ENCODE measurements at regions not wholly inside any gene's neighbourhood (a gene's known extent, or its start where the extent isn't known, plus 50 kb on each side); places are given as distances from the start of the nearest gene placed in this dataset.
"Not testable (repeated sequence)": the region's sequence is repeated elsewhere in the genome, so short reads cannot be mapped to it uniquely, and the experiment has no call there.

- H3K27ac ChIP-seq (replicated peaks), result no peak overlapping the region
- intact Hi-C loops (cut with micrococcal nuclease), result no loop called here
- no peaks in the 10 kb centered on the region for H3K4me1 ChIP-seq
- H3K9me3 ChIP-seq (replicated peaks), result peaks cover 7% of the 10 kb centered on the region
- no peak for TF ChIP-seq CTCF (IDR thresholded peaks at IDR 0.05; ENCODE audit: borderline replicate concordance)
- DNase-seq, result no peak
- H3K36me3 ChIP-seq, result no peaks in the 10 kb centered on the region
- H3K4me3 ChIP-seq, result no peak overlapping the region
- H3K27me3 ChIP-seq (ENCODE audit: low read depth), result peaks cover 20% of the 10 kb centered on the region
Observed at GRCh38 chr7:68249611-68250010, 1253.0 kb downstream of the TYW1 start.

DNA sequence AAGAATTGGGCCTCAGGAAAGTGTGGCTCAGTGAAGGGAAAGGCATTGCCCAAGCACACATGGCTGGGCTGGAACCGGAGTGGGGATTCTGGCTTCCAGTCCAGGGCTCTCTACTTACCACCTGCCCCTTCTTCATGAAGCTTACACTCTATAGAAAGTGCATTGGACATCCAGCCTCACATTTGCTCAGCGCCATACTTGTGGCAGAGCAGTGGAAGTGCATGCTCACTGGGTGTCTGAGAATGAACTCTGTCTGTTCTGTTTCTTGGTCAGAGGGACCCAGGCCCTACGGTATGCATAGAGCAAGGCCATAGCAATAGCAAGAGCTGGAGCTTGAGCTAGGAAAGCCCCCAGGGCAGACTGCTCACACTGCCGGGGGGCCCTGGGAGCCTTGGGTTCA is 1253.5 kb downstream of the TYW1 start:
- H3K27ac ChIP-seq (replicated peaks), result no peak overlapping the region
- H3K4me1 ChIP-seq, result no peaks in the 10 kb centered on the region
- TF ChIP-seq CTCF (IDR thresholded peaks at IDR 0.05; ENCODE audit: borderline replicate concordance), result no peak
- no peak for DNase-seq
- H3K9me3 ChIP-seq (replicated peaks), result peaks cover 7% of the 10 kb centered on the region
- peaks cover 25% of the 10 kb centered on the region for H3K27me3 ChIP-seq (ENCODE audit: low read depth)
- intact Hi-C loops (cut with micrococcal nuclease), result no loop called here
- no peak overlapping the region for H3K4me3 ChIP-seq
- no peaks in the 10 kb centered on the region for H3K36me3 ChIP-seq

DNA sequence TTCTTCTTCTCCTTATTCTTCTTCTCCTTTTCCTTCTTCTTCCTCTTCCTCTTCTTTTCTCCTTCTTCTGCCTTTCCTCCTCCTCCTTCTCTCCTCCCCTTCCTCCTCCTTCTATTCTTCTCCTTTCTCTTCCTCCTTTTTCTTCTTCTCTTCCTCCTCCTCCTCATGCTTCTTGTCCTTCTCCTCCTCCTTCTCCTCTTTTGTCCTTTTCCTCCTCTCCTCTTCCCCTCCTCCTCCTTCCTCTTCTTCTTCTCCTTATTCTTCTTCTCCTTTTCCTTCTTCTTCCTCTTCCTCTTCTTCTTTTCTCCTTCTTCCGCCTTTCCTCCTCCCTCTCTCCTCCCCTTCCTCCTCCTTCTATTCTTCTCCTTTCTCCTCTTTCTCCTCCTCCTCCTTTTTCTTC is 1258.2 kb downstream of the TYW1 start:
- H3K27ac ChIP-seq (replicated peaks); DNase-seq; H3K4me1 ChIP-seq; H3K4me3 ChIP-seq; H3K9me3 ChIP-seq (replicated peaks); intact Hi-C loops (cut with micrococcal nuclease); H3K36me3 ChIP-seq: not testable (repeated sequence)
- H3K27me3 ChIP-seq (ENCODE audit: low read depth), result peaks cover 44% of the 10 kb centered on the region

DNA sequence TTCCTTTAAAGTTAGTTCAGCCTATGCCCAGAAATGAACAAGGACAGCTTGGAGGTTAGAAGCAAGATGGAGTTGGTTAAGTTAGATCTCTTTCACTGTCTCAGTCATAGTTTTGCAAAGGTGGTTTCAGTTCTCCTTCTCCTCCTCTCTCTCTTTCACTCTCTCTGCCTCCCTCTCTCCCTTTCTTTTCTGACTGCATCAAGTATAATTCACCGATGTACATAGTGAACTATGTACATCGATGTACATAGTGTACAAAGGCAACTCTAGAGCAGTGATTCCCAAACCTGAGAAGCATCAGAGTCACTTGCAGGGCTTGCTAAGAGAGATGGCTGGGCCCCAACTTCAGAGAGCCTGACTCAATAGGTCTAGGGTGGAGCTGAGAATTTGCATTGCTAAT is 1259.7 kb downstream of the TYW1 start:
- no peak for DNase-seq
- Histone ChIP-seq H3K27me3 (ENCODE audit: low read depth) (peaks cover 47% of the 10 kb centered on the region), H3K36me3 (no peaks in the 10 kb centered on the region), H3K4me1 (no peaks in the 10 kb centered on the region), H3K4me3 (no peak overlapping the region), H3K9me3 (replicated peaks) (peaks cover 7% of the 10 kb centered on the region), H3K27ac (replicated peaks) (no peak overlapping the region)
- intact Hi-C loops (cut with micrococcal nuclease), result no loop called here
- TF ChIP-seq CTCF (IDR thresholded peaks at IDR 0.05; ENCODE audit: borderline replicate concordance), result no peak

GRCh38 chr7:68258609-68259008 is 1262.0 kb downstream of the TYW1 start:
- Histone ChIP-seq H3K4me3 (no peak overlapping the region), H3K27ac (replicated peaks) (no peak overlapping the region), H3K4me1 (no peaks in the 10 kb centered on the region), H3K27me3 (ENCODE audit: low read depth) (peaks cover 47% of the 10 kb centered on the region), H3K9me3 (replicated peaks) (no peaks in the 10 kb centered on the region), H3K36me3 (no peaks in the 10 kb centered on the region)
- TF ChIP-seq CTCF (IDR thresholded peaks at IDR 0.05; ENCODE audit: borderline replicate concordance), result no peak
- DNase-seq, result no peak
- intact Hi-C loops (cut with micrococcal nuclease), result no loop called here

DNA sequence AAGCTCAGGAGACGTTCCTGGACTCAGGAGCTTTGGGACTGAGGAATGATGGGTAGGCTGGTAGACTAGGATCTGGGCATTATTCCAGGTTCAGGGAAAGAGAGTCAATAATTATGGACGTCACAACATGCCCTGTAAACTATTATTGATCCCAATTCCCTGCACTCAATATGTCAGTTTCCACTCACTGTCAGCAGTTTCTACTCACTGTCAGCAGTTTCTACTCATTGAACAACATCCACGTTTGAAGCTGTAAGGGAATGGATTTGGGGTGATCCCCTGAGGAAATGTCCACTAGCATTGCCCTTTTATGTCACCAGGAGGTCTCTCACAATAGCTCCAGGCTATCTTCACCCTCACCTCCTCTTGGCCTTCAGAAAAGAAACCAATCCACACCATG is 1268.6 kb downstream of the TYW1 start:
- no peak for DNase-seq
- no peak for TF ChIP-seq CTCF (IDR thresholded peaks at IDR 0.05; ENCODE audit: borderline replicate concordance)
- no peaks in the 10 kb centered on the region for H3K4me1 ChIP-seq
- intact Hi-C loops (cut with micrococcal nuclease), result no loop called here
- H3K9me3 ChIP-seq (replicated peaks), result peaks cover 28% of the 10 kb centered on the region
- no peaks in the 10 kb centered on the region for H3K36me3 ChIP-seq
- peaks cover 4% of the 10 kb centered on the region for H3K27me3 ChIP-seq (ENCODE audit: low read depth)
- no peak overlapping the region for H3K4me3 ChIP-seq
- H3K27ac ChIP-seq (replicated peaks), result no peak overlapping the region
